ENCODE measurements at regions not wholly inside any gene's neighbourhood (a gene's known extent, or its start where the extent isn't known, plus 50 kb on each side); places are given as distances from the start of the nearest gene placed in this dataset.

DNA sequence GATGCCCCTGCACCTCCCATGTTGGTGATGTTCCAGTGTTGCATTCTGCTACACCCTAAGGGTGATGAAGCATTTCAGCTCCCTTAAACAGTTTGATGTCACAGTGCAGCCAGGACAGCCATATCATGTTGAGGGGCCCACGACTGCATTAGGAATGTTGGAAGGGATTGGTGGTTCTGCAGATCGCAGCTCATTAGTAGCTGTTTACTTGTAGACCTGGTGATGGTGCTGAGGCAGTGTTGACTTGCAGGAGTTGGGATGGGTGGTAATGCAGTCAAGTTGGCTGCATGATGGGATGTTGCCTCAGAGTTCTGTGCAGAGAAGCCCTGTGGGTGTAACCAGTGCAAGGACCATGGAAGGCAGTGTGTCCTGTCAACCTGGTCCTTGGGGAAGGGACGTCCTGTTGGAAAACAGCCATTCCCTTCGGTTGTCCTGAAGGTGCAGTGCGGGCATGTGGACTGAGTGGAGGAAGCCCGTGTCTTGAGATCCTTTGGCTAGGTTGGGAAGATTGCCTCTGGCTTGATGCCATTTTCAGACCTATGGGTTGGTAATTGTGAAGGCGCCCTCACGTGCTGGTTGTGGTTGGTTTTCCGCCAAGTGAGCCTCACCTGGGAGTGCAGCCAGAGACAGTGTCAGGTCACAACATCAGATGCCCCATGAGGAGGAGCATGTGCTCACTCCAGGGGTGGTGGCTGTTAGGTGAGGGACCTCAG, 100.7 kb downstream of the SNRPN start:
- DNase-seq = no peak
- TF ChIP-seq, protein P1, sequence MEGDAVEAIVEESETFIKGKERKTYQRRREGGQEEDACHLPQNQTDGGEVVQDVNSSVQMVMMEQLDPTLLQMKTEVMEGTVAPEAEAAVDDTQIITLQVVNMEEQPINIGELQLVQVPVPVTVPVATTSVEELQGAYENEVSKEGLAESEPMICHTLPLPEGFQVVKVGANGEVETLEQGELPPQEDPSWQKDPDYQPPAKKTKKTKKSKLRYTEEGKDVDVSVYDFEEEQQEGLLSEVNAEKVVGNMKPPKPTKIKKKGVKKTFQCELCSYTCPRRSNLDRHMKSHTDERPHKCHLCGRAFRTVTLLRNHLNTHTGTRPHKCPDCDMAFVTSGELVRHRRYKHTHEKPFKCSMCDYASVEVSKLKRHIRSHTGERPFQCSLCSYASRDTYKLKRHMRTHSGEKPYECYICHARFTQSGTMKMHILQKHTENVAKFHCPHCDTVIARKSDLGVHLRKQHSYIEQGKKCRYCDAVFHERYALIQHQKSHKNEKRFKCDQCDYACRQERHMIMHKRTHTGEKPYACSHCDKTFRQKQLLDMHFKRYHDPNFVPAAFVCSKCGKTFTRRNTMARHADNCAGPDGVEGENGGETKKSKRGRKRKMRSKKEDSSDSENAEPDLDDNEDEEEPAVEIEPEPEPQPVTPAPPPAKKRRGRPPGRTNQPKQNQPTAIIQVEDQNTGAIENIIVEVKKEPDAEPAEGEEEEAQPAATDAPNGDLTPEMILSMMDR (IDR thresholded peaks at IDR 0.05; ENCODE audit: low read depth, low read length) = no peak
- Histone ChIP-seq H3K36me3 (peaks cover 54% of the 10 kb centered on the region), H3K27me3 (ENCODE audit: insufficient read depth, low read depth, severe bottlenecking) (no peaks in the 10 kb centered on the region), H3K9me3 (ENCODE audit: severe bottlenecking) (peaks cover 77% of the 10 kb centered on the region), H3K4me3 (ENCODE audit: low read depth, low read length) (no peak overlapping the region), H3K27ac (no peak overlapping the region)

DNA sequence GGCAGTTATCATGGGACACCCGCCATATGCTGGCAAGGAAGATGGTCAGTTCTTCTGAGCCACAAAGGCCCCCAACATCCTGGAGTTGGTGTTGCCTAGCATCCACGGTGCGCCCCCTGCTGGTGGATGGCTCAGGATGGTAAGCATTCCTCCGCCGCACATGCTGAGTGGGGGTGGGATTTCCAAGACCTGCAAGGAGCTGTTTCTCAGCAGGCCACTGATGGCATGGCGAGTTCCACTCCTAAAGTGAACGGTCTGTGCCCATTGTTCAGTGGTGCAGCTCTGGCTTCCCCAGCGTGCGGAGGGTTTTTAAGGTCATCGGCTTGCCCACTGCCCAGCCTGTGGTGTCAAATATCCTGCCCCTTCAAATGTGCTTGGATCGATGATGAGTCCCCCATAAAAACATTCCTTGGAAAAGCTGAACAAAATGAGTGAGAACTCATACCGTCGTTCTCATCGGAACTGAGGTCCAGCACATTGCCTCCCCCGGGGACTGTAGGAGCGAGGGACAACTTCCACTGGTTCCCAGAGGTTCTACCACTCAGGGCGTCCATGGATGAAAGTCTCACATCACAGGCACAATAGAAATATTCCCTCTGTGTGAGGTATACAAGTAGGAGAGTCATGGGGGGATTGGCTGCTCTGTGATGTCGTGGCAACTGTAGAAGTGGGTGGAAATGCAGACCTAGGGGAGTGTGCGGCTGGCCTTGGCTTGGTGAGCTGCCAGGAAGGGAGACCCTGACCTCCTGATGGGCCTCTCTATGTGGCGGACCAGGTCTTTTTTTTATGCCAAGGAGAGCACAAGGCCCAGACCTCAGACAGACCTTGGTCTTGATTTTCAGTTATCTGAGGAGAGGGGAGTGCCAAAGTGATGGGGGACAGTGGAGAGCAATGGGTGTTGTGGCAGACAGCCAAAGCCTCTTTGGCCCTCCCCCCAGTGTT, 102.0 kb downstream of the SNRPN start:
- Histone ChIP-seq H3K27me3 (ENCODE audit: insufficient read depth, low read depth, severe bottlenecking) (no peaks in the 10 kb centered on the region), H3K27ac (no peak overlapping the region), H3K36me3 (peaks cover 57% of the 10 kb centered on the region), H3K4me3 (ENCODE audit: low read depth, low read length) (no peak overlapping the region), H3K9me3 (ENCODE audit: severe bottlenecking) (peaks cover 77% of the 10 kb centered on the region)
- no peak for DNase-seq
- TF ChIP-seq, protein P1 (IDR thresholded peaks at IDR 0.05; ENCODE audit: low read depth, low read length) = no peak

DNA sequence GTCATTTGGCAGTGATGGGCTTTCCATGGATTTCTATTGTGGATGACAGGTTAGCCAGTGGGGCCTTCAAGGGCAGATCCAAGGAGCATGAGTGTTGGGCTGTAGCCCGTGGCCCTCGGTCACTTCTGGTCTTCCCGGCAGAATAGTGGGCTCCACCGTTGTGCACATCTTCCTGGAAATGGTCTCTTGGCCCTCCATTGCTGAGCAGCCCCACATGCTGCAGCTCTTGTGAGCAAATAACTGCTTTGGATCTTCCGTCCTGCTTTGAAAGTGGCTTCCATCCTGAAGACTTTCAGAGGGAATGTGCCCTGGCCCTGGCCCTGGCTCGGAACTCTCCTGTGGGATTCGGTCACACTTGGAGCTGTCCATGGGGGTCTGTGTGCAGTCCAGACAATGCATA, 102.8 kb downstream of the SNRPN start:
- no peak overlapping the region for H3K4me3 ChIP-seq (ENCODE audit: low read depth, low read length)
- H3K9me3 ChIP-seq (ENCODE audit: severe bottlenecking) = peaks cover 78% of the 10 kb centered on the region
- TF ChIP-seq, protein P1 (IDR thresholded peaks at IDR 0.05; ENCODE audit: low read depth, low read length) = no peak
- DNase-seq = no peak
- H3K27me3 ChIP-seq (ENCODE audit: insufficient read depth, low read depth, severe bottlenecking) = no peaks in the 10 kb centered on the region
- no peak overlapping the region for H3K27ac ChIP-seq
- peaks cover 62% of the 10 kb centered on the region for H3K36me3 ChIP-seq

DNA sequence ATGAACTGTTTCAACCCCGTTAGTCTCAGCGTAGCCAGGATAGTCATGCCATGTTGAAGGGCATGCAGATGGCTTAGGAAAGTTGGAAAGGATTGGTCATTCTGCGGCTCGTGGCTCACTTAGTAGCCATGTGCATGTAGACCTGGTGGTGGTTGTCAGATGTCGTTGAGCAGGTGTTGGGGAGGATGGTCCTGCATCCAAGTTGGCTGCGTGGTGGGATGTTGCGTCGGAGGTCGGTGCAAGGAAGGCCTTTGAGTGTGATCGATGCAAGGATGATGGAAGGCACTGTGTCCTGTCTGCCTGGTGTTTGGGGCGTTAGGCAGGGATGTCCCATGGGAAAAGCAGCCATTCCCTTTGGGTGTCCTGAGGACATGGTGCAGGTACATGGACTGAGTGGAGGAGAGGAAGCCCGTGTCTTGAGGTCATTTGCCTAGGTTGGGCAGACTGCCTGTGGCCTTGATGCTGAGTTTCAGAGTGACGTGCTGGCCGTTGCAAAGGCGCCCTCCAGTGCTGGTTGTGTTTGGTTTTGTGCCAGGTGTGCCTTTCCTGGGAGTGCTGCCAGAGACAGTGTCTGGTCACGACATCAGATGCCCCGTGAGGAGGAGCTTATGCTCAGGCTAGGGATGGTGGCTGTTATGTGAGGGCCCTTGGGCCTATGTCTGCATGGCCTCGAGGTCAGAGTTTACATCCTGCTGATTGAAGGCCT, 103.4 kb downstream of the SNRPN start:
- Histone ChIP-seq H3K27me3 (ENCODE audit: insufficient read depth, low read depth, severe bottlenecking) (no peaks in the 10 kb centered on the region), H3K36me3 (peaks cover 68% of the 10 kb centered on the region), H3K27ac (no peak overlapping the region), H3K9me3 (ENCODE audit: severe bottlenecking) (peaks cover 81% of the 10 kb centered on the region), H3K4me3 (ENCODE audit: low read depth, low read length) (no peak overlapping the region)
- TF ChIP-seq, protein P1 (IDR thresholded peaks at IDR 0.05; ENCODE audit: low read depth, low read length) = no peak
- no peak for DNase-seq

DNA sequence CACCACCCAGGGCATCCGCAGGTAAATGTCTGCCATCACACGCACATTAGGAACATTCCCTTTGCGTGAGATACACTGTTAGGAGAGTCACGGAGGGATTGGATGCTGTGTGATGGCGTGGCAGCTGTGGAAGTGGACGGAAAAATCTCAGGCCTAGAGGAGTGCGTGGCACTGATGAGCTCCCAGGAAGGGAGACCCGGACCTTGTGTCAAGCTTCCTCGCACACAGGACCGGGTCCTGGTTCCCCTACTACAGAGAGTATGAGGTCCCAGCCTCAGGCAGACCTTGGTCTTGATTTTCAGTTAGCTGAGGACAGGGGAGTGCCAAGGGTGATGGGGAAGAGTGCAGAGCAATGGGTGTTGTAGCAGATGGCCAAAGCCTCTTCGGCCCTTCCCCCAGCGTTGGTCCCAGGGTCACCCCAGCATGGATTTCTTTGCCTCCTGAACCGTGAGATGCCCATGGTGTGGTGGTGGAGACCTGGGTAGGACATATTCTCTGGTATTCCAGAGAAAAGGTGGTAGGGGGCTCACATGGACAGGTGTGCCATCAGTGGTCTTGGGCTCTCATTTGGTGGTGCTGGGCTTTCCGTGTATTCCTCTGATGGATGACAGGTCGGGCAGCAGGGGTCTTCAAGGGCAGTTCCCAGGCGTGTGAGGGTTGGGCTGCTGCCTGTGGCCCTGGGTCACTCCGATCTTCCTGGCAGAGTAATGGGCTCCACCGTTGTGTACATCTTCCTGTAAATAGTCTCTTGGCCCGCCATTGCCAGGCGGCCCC, 105.1 kb downstream of the SNRPN start:
- no peak overlapping the region for H3K27ac ChIP-seq
- H3K27me3 ChIP-seq (ENCODE audit: insufficient read depth, low read depth, severe bottlenecking) = no peaks in the 10 kb centered on the region
- H3K36me3 ChIP-seq = peaks cover 79% of the 10 kb centered on the region
- peaks cover 83% of the 10 kb centered on the region for H3K9me3 ChIP-seq (ENCODE audit: severe bottlenecking)
- no peak for DNase-seq
- TF ChIP-seq, protein P1 (IDR thresholded peaks at IDR 0.05; ENCODE audit: low read depth, low read length) = no peak
- H3K4me3 ChIP-seq (ENCODE audit: low read depth, low read length) = no peak overlapping the region
